ENCODE measurements at regions not wholly inside any gene's neighbourhood (a gene's known extent, or its start where the extent isn't known, plus 50 kb on each side); places are given as distances from the start of the nearest gene placed in this dataset.

DNA sequence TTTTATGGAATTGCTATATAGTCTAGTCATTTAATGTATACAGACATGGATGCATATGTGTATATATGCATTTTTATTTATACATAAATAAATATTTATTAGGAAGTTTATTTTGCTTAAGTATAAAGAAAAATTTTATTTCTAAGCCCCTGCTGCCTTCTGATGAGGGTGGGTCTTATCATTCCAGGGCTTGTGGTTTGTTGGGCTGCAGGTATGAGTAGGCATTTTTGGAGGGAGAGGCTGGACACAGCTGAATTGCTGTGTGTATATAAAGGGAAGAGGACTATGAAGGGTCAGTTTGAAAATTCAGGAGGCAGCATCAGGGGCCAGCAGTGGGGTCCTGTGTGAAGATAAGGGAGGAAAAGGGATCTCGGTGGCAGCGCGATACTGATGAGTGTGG lies 189.4 kb downstream of the TMEM182 start:
- no peak for DNase-seq (ENCODE audit: low spot score)

DNA sequence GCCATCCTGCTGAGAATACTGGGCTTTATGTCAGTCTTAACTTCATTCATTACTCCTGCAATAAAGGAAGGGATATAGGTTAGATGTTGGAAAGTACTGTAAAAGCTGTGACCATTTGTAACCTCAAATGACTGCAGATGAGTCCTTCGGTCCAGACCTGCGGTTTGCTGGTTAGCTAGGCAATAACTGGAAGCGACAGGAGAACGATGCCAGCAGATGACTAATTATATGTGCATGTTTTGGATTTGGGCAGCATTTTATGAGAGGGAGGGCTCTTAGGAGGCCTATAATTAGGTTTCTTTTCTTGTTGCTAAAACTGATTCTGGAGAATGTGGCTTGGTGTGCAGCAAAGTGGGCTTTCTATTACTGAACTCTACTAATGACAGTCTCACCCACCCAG lies 205.6 kb downstream of the TMEM182 start:
- no peak for DNase-seq (ENCODE audit: low spot score)

DNA sequence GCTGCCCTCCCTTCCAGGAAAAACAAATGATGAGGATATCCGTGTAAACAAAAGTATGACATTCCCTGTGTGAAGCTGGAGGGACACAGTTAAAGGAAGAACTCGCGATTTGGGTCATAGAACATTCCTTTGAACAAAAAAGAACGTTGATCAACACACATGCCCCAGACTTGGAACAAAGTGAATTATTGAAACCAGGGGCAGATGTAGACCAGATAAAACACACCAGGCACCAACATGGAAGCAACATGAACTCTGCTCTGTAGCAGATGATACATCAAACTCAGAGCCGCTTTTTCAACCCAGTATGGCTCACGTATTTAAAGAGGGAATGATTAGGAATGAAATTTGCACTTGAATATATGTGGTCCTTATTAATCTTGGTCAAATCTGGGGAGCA lies 206.5 kb downstream of the TMEM182 start:
- no peak for DNase-seq (ENCODE audit: low spot score)

DNA sequence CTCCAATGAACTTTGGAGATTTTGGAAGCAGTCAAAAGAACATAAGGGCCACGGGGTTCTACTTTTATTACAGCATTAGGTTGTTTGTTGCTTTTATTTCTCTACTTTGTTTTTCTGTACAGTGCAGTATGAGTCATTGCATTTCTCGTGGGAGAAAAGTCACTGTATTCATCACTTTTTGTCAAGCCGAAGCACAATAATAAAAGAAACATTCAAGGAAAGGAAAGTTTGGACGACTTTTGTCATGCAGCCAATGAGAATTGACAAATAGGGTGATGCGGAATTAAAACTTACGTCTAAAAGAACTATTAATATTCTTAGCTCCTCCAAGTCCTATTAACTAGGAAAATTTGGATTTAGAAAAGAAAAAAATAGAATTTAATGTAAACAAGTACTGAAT lies 209.9 kb downstream of the TMEM182 start:
- no peak for DNase-seq (ENCODE audit: low spot score)

DNA sequence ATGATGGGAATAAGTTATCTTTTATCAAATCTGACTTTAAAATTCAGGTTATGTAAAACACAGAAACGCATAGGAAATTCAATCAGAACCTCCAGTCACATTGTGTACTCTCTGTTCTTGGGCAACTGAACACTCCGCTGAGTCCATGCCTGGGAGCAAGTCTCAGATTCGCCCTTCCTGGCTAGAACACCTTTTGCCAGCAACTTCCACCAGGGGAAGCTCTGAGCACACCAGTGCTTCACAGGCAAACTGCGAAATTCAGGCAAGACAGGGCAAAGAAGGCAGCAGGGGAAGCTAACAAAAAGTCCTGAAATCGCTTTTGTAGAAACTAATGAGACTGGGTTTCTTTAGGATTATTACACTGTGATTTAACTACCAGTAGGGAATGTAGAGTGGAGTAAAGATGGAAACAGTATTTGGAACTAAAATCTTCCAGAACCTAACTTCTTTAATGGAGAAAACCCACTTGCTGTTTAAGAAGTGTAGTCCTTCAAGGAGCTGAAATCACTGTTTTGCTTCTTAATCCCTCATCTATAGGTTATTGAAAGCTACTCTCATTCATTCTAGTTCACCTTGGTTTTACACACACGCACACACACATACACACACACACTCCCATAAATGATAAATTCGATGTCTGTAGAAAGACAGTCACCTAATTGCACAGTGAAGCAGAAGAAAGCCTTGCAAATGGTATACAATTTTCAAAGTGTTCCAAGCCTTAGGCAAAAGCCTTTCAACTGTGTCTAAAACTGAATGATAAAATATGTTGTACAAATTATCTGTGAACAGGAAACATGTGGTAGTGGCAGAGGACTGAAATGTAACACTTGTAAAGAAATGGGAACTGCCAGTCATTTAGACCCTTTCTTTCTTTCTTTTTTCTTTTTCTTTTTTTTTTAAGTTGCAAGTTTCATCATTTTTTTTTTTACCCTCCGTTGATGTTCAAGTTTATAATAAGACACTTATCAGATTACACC lies 214.5 kb downstream of the TMEM182 start:
- peak; percentile 77 for DNase-seq (ENCODE audit: low spot score)

DNA sequence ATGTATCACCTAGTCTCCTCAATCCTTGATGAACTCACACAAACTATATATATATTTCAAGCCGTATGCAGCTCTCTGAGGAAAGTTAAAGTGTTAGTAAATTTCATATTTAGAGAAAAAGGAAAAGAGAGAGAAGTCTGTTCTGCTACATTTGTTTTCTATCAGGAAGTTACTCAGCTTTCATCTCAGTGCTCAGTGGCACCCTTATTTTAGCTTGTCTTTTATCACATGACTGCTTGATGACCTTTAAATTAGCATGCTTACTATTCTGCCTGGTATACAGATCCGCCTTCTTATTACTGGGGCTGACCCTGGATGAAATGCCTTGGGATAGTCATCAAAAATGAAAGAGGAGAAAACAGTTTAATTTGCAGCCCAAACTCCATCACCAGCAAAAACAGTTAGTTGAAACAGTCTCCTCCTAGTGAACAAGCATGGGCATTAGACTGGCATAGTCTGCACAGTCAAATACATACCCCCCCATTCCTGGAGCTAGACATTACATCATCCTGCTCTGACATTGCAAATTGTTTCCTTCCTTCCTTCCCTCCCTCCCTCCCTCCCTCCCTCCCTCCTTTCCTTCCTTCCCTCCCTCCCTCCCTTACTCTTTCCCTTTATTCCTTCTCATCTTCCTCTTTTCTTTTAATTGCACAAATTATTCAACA lies 215.7 kb downstream of the TMEM182 start:
- no peak for DNase-seq (ENCODE audit: low spot score)

DNA sequence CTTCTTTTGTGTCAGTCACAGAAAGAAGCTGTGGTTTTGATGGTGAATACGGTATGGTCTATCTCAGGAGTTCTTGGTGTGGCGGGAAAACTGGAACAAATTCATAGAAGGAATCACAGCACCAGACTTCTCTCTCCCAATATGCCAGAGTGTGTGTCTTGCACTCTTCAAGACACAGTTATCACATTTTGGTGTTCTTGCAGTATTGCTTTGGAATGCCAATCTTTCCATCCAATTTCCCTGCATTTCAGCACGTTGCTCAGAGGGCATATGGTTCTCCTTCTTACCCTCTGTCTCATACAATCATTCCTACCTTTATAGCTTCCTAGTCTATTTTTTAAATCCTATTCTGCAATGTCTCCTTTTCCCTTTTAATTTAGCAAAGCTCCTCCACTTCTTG lies 216.3 kb downstream of the TMEM182 start:
- no peak for DNase-seq (ENCODE audit: low spot score)

DNA sequence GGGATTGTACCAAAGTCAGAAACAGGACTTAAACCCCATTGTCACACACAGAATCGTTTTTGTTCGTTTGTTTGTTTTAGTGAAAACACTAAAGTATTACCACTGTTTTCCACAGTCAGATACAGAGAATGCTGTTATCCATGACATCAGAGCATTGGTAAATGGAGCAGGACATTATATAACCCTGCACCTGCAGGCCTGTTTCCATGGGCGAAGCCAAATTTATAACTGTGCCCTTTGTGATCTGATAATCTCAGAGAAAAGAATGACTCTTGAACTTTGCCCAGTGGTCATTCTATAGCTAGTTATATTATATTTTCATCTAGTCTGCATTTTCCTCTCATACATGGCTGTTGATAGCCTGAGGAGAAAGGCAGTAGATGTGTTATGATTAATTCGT lies 217.6 kb downstream of the TMEM182 start:
- peak; percentile 75 for DNase-seq (ENCODE audit: low spot score)

DNA sequence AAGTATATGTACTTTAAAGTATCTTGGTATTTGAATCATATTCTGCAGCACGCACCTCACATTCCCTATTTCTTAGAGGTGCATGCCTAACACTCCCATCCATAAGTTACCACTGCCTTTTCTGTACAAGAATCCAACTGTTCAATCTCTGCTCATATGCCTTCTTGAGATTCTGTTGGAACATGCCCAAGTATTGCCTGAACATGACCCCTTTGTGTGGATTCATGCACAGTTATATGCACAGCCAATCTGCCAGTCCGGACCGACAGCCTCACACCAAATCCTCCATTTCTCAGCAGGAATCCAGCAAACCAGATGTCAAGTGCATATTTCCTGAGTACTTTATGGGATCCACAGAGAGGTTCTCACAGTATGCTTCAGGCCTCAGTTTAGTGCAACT lies 222.0 kb downstream of the TMEM182 start:
- DNase-seq (ENCODE audit: low spot score), result no peak

DNA sequence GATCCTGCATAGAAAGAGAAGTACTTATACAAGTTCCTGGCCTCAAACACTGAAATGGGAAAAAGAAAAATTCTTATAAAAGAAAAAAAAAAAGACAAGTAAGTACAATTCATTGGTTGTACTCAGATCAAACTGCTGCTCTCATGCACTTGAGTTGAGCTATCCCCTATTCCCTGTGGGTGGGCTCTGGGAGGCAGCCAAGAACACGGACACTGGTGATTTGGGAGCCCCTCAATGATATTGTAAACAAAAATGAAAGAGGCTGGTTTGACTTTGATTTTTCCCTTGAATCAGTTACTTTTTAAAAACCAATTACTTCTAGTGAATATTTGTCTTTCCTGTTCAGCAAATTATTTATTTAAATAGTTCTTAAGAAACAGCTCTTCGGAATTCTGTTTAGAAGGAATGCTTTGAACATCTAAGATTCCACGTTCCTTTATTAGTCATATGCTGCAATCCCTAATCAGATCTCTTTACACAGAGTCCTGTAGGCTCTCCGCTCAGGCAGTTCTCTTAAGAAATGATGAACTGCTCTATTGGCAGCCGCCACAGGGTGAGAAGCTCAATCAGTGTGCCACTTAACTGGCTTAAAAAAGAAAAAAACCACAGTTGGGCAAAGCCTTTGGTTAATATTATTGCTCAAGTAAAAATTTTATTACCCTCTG lies 225.1 kb downstream of the TMEM182 start:
- DNase-seq (ENCODE audit: low spot score), result no peak

DNA sequence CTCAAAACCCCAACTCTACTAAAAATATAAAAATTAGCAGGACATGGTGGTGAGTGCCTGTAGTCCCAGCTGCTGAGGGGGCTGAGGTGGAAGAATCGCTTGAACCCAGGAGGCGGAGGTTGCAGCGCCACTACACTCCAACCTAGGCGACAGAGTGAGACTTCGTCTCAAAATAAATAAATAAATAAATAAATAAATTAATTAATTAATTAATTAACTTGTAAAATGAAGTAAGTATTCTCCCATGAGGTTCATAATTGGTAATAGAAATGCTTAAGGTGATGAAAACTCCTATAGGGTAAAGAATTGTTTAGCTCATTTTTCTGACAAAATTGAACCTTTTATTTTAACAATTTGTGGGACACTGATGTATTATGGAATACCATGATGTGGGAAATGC lies 230.8 kb downstream of the TMEM182 start:
- no peak for DNase-seq (ENCODE audit: low spot score)

DNA sequence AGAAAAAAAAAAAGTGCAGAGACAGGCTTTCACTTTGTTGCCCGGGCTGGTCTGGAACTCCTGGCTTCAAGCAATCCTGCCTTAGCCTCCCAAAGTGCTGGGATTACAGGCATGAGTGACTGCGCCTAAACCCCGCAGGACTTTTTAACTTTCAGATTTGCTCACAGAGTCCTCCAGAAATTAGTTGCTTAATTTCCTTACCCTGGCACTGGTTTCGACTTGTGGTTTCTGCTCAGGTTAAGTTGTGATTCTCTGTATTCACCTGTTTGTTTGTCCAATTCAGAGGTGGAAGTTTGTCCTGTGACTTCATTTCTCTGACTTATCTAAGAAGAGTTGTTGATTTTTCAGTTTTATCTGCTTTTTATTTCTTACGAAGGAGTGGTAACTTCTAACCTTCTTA lies 238.1 kb downstream of the TMEM182 start:
- no peak for DNase-seq (ENCODE audit: low spot score)

DNA sequence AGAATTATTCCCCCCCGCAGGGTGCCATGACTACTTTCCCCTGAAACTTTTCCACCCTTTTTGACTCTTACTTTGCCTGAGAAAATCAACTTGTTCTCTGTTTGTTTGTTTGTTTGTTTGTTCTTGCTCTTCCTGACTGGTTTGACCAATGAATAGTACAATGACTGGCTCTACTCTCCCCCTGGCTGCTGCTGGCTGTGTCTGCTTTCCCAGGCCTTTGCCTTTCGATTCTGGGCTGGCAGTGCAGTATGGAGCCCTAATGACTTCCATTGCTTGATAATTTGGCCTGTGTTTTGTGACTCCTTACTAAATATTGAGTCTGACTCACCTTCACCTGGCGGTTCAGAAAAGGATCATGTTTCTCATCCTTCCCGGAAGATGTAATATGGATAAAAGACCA lies 241.1 kb downstream of the TMEM182 start:
- DNase-seq (ENCODE audit: low spot score), result no peak

DNA sequence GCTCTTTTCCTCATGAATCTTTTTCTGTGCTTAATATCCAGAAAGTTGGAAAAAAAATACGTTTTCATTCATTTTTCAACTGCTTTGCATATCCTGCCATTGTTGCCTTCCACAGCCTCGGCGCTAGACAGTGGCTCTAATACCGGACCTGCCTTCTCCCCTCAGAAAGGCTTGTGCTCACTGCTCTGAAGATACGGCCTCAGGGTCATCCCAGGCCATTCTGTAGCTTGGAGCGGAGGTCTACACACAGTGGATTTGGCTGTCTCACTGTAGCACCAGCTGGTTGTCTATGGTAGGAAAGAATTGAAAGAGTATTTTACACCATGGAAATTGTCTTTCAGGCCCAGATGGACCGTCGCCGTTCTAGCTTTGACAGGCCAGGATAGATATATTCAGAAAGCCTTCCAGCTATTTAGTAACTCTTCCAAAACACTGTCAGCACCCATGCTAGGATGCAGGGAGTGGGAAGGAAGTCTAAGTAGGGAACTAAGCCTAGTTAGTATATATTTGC lies 242.0 kb downstream of the TMEM182 start:
- DNase-seq (ENCODE audit: low spot score), result no peak

DNA sequence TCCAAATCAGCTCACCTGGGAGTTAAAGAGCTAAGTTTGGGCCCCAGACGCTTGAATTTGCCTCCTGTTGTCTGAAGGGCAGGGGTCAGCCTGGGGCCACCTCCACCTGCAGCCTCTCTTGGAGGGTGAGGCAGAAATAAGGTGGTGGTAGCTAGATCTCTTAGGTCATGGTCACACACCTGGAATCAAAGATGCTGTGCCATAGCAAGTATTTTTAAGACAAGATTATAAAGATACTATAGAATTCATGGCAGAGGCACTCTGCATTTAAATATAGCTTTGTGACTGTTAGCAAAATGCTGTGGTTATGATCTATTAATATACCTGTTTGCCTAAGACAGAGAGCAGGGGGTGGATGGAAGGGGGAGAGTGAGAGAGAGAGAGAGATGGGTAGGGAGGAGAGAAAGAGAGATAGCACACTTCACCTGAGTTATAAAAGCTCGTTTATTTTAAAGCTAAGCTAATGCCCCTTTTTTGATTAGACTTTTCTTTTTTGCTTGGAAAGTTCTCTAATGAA lies 242.7 kb downstream of the TMEM182 start:
- DNase-seq (ENCODE audit: low spot score), result no peak

DNA sequence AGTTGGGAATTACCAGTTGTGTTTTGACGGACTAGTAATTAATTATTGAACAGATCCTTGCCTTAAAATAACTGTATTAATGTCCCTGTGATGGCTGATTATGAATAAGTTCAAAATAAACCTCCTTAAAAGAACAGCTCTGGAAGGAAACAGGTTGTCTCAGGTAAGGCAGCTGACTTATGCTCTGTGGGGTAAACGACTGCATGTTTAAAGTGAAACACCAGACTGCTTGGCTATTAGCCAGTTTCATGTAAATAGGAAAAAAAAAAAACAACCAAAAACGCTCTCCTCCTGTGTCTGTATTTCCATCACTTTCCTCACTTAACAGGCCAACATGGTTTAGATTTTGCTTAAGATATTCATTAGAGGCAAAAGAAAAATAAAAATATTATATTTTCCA lies 243.6 kb downstream of the TMEM182 start:
- no peak for DNase-seq (ENCODE audit: low spot score)

DNA sequence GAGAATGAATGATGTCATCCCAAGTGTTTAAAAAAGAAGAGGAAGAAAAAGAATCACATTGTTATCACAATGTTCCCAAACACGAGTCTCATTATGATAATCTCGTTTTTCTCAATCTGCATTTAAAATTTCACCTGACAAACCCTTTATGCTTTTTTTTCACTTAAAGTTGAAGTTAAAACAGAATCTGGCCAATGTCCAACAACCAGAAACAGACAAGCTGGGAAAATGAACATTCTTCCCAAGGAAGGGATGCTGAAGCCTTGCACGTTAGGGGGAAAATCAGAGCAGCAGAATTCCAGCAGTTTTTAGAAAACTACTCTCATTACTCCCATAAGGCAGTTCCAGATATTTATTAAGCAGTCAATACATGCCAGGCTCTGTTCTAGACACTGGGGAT lies 245.3 kb downstream of the TMEM182 start:
- DNase-seq (ENCODE audit: low spot score), result no peak

DNA sequence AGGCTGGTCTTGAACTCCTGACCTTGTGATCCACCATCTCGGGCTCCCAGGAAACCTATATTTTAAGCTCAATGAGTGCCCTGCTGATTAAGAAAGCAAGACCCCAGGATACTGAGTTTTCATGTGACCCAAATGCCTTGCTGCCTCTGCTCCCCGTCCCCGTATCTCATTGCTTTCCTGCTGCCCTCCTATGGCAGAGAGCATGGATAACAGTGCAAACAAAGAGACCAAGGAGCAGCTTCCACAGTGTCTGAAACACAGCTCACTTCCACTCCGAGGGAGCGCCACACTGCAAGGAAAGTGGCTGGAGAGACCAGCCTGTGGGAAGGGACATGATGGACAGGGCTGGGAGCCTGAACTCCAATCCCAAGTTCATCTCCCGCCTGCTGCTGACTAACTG lies 246.8 kb downstream of the TMEM182 start:
- DNase-seq (ENCODE audit: low spot score), result peak; percentile 22

DNA sequence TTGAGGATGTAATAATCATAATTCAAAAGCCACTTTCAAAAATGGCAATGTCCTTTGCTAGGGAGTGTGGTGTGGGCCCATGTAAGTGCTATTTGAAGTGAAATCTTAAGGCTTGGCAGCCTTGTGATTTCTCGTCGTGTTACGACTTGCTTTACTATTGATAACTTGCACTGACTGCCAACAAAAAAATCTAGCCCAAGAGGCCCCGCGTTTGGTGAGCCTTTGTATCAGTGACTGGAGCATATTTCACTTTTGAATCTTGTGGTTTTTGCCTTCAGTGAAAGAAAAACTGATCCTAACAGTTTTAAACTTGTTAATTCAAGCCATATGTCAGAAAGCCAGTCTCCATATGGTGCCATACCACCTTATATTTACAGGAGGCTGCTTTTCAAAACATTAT lies 248.0 kb downstream of the TMEM182 start:
- DNase-seq (ENCODE audit: low spot score), result no peak

DNA sequence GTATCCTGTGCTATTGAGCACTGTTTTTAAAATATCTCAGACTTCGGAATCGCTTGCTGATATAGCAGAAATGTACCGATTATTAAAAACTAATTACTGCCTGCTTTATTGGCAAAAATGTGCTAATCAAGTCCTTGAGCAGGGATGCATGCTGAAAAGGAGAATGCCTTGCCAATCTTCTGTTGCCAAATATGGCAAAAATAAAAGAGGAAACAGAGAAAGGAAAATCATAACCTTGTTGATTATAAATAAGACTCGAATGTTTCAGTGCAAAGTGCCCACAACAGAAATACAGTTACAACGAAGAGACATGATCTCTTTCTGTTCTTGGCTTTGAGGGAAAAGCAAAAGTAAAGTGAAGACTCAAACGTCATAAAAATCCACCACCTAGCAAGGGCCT lies 248.5 kb downstream of the TMEM182 start:
- no peak for DNase-seq (ENCODE audit: low spot score)

DNA sequence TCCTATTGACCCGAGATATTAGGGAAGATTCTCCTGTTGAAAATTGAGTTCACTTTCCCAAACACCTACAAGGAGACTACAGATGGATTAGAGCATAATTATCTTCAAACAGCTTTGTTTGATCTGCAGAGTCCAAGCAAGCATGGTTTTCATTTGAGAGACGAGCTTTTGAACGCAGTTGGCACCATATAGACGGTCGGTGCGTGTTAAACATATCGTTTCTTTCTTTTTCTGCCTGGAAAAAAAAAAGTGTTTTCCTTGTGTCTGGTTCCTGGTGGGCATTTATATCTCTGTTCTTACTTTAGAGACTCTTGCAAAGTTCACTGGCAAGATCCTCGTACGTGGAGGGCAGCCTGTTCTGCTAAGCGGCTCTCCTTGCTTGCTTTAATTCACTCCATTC lies 248.9 kb downstream of the TMEM182 start:
- DNase-seq (ENCODE audit: low spot score), result no peak

DNA sequence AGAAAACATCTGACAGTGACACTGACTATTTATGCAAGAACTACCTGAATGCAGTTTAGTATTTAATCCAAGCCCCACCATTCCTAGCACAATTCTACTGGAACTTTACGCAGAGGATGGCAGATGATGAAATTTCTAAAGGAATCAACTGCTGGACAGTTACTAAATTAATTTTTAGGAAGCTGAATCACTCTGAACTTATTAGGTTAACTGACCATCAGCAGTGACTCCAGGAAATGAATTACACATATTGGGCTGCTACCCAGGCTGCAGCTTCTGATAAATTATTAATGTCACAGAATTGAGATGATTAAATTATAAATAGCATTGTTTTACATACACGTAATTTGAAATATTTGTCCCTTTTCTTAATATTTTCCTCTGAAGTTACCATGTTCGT lies 250.8 kb downstream of the TMEM182 start:
- no peak for DNase-seq (ENCODE audit: low spot score)

DNA sequence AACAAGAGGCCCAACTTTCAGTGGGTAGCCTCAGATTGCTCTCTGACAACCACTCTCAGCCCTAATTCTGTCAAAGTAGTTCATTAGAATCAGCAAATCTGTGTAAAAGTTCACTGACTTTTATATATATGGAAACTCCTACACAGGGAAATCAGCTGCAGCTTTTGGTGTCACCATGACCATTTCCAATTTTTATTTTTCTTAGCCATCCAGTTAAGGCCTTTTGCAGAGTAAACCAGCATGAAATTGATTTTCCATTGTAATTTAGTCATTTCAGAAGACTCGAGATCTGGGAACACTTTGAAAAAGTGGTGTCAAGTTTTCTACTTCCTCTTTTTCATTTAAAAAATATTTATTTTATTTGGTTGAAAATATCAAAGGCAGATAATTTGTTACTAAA lies 263.2 kb downstream of the TMEM182 start:
- DNase-seq (ENCODE audit: low spot score), result no peak
